AG04449 (cell line): ENCODE measurements at regions not wholly inside any gene's neighbourhood (a gene's known extent, or its start where the extent isn't known, plus 50 kb on each side); places are given as distances from the start of the nearest gene placed in this dataset.

ENCODE experiments used
- CTCF ChIA-PET: fragments of 350-600 bp; formaldehyde crosslinking; extraction: SDS; loops from one replicate; lab custom pipeline; 2021; ENCODE audit warnings: antibody characterized with exemption; lab: Yijun Ruan, JAX
- POLR2A ChIA-PET: fragments of 400-600, 350-600 bp; formaldehyde crosslinking; extraction: SDS; loops from one replicate; lab custom pipeline; 2020; ENCODE audit warnings: antibody characterized with exemption, inconsistent platforms; lab: Yijun Ruan, JAX
- DNase-seq: peaks from one replicate; pipeline ENCODE4 v3.0.0-alpha.2; 2010; ENCODE audit warnings: low read depth, low spot score
- H3K4me3 ChIP-seq: 2 replicates; pipeline ENCODE4 v1.5.1; 2011; ENCODE audit warnings: low read depth, mild to moderate bottlenecking, control low read depth, low read length
- CTCF ChIP-seq: IDR thresholded peaks from one replicate; pipeline ENCODE4 v1.5.1; 2011; ENCODE audit warnings: mild to moderate bottlenecking, moderate library complexity, low read length, control low read depth, inconsistent platforms; ENCODE audit not compliant: insufficient read depth; ENCODE audit errors: missing control alignments

GRCh38 chr10:60714233-60714632 is 64.0 kb upstream of the CDK1 start:
- ChIA-PET CTCF (interaction anchor here (1.3 kb wide), 1 partner anchor 54 kb away, joined by 3 read pairs; no protein-coding TSS in a partner anchor), POLR2A (no interaction called here)
- no peak for DNase-seq
- no peak for TF ChIP-seq CTCF
- no peak overlapping the region for H3K4me3 ChIP-seq

- ChIA-PET POLR2A (no interaction called here), CTCF (no interaction called here)
- DNase-seq: no peak
- no peak for TF ChIP-seq CTCF
- H3K4me3 ChIP-seq: no peak overlapping the region
Observed at GRCh38 chr10:60711496-60711895, 66.8 kb upstream of the CDK1 start.

DNA sequence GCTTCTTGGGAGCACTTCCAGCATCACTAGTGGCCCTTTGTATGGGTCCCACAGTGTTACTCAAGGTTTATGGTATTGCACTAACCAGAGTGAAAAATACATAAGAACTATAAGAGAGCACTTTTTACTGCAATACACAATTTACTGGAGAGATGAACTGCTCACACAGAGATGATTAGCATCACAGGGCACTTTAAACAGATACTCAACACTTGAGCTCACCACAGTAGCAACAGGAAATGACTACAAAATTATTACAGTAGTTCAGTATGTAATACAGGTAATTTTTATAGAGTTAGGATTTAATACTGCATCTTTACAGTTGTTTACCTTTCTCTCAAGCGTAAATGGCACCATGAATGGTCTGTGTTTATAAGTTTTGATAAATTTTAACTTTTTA is 68.2 kb upstream of the CDK1 start:
- POLR2A ChIA-PET: no interaction called here
- TF ChIP-seq CTCF: no peak
- DNase-seq: no peak
- CTCF ChIA-PET: interaction anchor here (0.6 to 1.0 kb wide), 2 partner anchors 28 to 265 kb away, joined by 3 read pairs; no protein-coding TSS in a partner anchor
- H3K4me3 ChIP-seq: no peak overlapping the region

GRCh38 chr10:60708666-60709065 is 69.6 kb upstream of the CDK1 start:
- no peak overlapping the region for H3K4me3 ChIP-seq
- ChIA-PET POLR2A (no interaction called here), CTCF (no interaction called here)
- DNase-seq: no peak
- TF ChIP-seq CTCF: no peak

DNA sequence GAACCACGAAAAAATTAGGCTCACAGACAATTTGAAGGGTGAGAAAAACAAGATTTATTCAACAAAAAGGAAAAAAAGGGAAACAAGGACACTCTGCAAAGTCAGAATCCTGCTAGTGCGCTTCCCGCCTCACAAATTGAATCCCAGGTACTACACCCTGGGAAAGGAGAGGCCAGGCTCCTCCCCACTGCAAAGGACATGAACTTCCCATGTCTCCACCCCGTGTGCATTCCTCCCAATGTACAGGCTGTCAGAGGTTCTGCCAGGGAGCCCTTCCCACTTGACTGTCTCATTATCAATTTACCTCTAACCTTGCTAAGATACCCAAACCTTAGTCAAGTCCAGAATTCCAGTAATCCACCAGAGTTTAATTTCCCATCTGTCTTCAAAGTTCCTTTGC is 70.4 kb upstream of the CDK1 start:
- CTCF ChIA-PET: interaction anchor here (0.6 kb wide), 1 partner anchor 11 kb away, joined by 3 read pairs; no protein-coding TSS in a partner anchor
- no peak overlapping the region for H3K4me3 ChIP-seq
- POLR2A ChIA-PET: no interaction called here
- no peak for TF ChIP-seq CTCF
- no peak for DNase-seq

DNA sequence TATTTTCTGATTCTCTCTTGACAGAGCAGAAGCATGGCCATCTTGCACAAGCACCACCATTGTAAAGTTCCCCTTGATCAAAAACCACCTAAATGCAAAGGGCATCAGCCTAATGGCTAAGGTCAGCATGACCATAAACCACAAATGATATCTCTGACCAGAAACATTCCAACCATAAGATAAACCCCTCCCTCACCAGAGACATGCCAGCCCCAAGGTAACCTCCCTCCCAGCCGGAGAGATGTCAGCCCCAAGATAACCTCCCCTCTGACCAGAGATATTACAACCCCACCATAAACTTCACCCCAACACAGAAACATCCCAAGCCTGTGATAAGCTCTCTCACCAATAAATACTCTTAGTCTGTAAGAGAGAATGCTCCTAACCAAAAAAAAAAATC is 72.1 kb upstream of the CDK1 start:
- TF ChIP-seq CTCF: no peak
- DNase-seq: no peak
- no peak overlapping the region for H3K4me3 ChIP-seq
- POLR2A ChIA-PET: no interaction called here
- CTCF ChIA-PET: no interaction called here
